ENCODE measurements at regions not wholly inside any gene's neighbourhood (a gene's known extent, or its start where the extent isn't known, plus 50 kb on each side); places are given as distances from the start of the nearest gene placed in this dataset.
"Not testable (repeated sequence)": the region's sequence is repeated elsewhere in the genome, so short reads cannot be mapped to it uniquely, and the experiment has no call there.

DNA sequence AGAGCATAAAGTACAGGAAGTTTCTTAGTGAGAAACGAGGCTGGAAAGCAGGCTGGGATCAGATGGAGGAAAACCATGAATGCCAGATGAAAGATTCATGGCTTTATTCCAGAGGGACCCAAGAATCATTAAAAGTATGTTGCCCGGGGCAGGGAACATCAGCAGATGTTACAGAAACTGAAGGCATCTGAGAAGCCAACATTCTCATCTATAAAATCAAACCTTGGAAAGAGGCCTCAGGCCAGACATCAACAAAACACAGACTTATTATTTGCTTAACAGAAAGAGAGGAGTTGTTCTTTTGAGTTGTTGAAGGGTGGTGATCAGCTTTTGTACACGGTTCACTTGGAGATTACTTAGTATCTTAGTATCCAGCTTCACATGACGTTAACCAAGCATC lies 543.6 kb downstream of the RFC3 start:
- DNase-seq (ENCODE audit: low spot score) = no peak

DNA sequence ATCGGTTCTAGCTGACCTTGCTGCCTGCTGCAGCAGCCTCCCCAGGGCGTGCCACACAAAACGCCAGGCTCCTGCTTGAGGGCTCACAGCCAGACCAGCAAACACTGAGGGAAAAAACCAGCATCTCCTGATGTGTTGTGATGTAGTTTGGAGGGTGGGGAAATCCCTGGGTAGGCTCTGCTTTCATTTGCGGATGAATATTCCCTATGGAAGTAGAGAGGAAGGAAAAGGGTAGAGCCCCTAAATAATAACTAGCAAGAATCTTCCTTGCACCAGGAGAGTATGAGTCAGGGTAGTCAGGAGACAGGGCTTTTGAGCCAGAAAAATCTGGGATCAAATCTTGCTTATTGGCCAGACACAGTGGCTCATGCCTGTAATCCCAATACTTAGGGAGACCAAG lies 545.3 kb downstream of the RFC3 start:
- DNase-seq (ENCODE audit: low spot score) = no peak

DNA sequence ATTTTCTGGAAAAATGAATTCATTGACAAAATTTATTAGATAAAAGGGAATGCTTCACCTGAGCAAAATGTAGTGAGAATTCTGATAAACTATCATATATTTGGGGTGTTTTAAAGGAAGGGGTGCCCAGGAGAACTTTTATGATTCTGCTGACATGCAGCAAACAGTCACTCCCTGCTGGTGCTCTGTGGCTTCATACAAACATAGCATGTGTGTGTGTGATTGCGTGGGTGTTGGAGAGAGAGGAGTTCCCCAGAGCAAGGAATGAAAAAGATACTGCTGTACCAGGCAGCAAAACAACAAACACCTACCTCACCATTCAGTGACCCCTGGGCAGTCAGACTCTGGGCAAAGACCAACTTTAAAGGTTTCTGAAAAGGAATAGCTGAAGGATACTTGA lies 546.7 kb downstream of the RFC3 start:
- no peak for DNase-seq (ENCODE audit: low spot score)

DNA sequence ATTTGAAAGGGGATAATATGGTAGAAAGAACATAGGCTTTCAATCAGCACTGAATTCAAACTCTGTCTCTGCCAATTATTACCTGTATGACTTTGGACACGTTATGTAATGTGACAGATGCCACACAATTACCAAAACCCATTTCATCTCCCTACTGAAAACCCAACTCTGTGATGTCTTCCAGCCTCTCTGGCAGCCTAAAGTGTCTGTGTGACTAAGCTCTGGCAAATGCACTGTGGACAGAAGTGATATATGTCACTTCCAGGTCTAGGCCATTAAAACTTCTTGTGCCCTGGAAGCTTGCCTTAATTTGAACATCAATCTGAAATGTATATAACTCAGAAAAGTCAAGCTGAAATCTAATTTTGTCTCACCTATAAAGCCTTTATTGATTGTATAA lies 552.0 kb downstream of the RFC3 start:
- DNase-seq (ENCODE audit: low spot score) = no peak

DNA sequence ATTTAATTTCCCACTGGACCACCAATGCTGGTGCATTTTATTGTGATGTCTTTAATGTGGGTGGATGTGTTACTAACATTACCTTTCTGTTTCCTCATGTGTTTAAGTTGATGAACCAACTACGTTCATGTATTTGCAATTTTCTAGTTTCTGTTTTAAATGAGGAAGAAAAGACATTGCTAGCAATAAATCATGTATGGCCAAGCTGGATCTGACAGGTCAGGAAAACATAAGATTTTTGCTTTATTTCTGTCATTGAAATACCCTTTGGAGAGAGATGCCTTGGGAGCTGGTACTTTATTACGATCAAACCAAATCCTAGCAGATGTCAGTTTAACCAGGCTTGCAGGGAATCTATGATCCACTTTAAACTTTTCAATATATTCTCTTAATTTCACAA lies 553.2 kb downstream of the RFC3 start:
- DNase-seq (ENCODE audit: low spot score) = no peak

DNA sequence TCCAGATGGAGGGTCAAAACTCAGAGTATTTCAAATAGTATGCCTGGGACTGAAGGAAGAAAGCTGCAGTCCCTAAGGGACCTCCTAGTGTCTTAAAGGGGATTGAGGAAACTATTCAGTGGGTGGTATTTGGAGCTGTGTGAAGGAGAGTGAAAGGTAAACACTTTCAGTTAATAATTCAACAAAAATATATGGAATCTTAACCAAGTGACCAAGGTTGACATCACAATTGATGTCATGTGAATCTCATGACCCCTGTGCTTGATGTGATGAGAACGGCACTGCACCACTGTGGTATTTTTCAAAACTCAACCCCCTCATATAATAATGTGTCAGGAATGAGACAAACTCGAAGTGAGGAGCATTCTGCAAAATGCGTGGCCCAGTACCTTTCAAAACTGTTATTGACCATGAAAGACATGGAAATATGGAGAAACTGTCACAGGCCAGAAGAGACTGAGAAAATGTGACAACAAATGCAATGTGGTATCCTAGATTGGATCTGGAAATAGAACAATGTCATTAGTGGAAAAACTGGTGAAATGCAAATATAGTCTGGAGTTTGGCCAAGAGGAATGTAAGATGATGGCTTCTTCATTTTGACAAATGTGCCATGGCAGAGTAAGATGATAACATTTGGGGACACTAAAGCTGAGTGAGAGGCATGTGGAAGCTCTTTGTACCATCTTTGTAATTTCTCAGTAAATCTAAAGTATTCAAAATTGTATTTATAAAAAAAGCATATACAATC lies 553.9 kb downstream of the RFC3 start:
- no peak for DNase-seq (ENCODE audit: low spot score)

DNA sequence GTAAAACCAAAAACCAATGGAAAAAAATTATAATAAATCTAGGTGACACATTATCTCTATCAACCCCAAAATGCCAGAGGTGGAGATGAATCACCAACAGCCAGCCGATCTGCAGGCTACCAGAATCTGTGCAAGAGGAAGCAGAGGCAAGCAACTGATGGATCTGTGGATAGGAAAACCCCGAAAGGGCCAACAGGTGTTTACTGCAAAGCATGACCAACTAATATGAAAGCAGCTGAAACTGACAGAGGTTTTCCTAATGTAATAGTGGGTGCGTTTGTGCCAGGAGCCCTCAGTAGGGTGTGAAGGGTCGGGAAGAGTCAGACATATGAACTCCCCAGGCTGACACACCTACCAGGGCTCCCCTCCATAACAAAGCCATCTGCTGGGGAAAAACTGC lies 554.6 kb downstream of the RFC3 start:
- DNase-seq (ENCODE audit: low spot score) = no peak

DNA sequence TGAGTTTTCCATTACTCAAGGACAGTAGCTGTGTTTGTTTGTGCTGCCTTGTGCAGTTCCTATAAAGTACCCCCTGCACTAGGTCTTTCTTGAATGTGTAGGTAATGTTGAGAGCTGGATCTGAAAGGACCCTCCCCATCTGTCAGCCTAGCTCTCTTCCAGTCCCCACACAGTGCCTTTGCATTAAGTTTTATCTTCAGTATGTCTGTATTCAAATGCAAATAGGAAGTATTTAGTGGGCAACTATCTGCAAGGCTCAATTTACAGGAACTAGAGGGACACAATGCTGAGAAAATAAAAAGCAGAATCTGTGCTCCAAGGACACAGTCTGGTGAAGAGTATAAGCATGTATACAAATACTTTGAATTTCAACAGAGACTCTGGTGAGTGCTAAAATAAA lies 558.5 kb downstream of the RFC3 start:
- DNase-seq (ENCODE audit: low spot score) = no peak

DNA sequence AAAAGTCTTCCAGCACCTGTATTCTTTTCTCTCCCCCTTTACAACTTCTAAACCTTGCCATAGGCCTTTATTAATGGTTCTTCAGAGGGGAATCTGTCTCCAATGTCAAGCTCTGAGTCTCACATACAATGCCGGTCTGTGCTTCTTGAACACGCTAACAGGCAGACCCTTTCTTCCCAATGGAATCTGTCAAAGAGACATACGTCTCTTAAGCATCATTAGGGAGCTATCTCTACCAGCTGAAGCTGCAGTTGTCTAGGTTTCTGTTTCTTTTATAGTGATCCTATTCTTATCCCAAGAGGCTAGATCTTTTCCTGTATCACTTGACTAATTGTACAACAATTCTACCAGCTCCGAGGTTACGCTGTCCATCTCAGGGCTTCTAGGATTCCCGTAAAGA lies 560.8 kb upstream of the NBEA start:
- no peak for DNase-seq (ENCODE audit: low spot score)

DNA sequence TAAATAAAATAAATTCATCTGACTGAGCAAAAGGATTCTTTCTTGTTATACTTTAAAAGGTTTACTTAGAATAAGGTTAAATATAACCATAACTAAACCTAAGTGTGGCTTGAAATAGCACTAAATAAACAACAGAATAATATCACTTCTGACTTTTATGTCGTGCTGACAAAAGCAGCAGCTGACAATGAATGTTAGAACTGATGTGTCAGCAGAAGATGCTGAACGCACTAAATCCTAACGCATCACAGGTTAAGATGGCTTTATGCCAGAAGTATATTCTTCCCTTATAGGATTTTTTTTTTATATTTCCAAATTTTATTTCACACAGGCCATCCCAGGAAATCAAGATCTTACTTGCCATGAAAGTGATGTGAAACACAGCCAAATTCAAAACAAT lies 558.3 kb upstream of the NBEA start:
- DNase-seq (ENCODE audit: low spot score) = no peak

DNA sequence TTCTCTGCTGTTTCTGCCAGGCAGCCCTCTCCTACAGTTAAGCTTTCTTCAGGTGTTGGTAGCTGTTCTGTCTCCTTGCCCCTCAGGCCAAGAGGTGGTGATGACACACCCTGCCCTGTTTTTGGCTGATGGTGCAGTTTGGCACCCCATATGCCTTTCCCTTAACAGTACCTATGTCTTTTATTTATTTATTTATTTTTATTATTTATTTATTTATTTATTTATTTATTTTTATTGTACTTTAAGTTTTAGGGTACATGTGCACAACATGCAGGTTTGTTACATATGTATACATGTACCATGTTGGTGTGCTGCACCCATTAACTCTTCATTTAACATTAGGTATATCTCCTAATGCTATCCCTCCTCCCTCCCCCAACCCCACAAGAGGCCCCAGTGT lies 555.8 kb upstream of the NBEA start:
- not testable (repeated sequence) for DNase-seq (ENCODE audit: low spot score)

DNA sequence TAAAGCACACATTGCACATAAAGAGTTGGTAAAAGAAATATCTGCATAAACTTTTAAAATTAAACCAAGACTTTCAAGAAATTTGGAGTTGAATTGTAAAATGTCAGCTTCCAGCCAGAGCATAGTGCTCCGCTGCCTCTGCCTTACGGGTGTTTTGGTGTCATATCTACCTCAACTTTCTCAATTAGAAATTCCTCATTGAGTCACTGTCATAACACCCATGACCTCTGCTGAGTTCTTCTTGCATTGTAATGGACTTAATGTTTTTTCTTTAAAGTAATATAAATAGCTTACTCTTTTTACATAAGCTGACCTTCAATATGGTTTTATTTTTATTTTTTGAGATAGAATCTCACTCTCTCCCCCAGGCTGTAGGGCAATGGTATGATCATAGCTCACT lies 551.0 kb upstream of the NBEA start:
- DNase-seq (ENCODE audit: low spot score) = no peak

DNA sequence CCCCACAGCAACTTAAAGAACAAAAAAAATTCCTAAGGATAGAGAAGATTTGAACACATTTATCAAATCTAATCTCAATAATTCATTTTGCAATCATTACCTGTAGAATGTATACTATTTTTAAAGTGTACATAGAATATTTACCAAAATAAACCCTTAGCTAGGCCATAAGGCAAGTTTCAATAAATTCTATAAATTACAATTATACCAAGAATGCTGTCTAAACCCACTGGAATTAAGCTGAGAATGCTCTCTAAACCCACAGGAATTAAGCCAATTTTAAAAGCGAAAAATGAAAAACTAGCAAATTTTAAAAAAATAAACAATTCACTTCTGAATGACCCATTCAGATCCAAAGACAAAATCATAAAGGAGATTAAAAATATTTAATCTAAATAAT lies 540.4 kb upstream of the NBEA start:
- no peak for DNase-seq (ENCODE audit: low spot score)

DNA sequence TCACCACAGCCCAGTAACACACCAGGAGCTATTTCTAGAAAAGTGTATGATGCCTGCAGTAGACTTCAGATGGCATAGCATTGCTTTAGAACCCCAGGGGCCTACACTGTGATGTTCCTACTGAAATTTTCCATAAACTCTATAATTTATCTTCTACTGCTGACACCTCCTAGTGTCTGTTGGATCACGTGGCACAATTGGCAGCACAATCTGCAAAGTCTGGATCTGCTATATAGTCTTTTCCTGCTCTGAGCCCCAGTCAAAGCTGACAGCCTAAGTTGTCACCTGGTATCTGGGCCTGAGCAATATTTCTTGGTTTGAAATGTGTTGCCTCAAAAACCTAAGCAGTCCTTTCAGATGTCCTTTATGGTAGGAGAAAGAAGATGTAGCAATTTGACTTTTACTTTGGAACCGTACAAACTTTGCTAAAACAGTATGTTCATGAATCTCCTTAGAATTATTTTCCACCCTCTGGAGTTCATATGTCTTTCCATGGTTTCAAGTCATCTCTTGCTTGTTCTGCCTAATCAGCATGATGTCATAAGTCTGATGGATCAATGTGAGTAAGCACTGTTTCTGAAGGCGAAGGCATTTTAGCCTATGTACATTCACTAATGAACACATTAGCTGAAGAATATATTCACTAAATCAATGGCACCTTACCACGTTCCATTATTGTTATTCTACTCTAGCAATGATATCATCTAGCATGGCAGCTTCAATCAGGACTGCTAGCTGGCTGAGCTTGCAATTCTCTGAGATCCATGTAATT lies 536.5 kb upstream of the NBEA start:
- no peak for DNase-seq (ENCODE audit: low spot score)

DNA sequence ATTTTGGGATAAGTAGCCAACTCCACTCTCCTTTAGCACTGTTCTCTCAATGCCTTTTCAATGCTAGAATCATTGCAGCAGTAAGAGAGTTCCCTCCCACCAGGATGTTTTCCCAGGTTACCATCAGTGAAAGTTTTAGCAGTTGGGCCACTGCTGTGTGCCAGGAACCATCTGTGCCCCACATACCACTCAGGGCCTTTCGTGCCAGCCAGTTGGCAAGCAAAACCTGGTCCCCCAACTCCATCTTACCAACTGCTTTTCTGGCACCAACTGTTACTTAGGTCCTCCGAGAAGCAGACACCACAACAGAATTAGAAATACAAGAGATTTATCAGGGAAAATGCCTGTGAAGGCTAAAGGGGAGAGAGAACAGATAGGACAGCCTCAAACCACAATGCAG lies 533.4 kb upstream of the NBEA start:
- no peak for DNase-seq (ENCODE audit: low spot score)

DNA sequence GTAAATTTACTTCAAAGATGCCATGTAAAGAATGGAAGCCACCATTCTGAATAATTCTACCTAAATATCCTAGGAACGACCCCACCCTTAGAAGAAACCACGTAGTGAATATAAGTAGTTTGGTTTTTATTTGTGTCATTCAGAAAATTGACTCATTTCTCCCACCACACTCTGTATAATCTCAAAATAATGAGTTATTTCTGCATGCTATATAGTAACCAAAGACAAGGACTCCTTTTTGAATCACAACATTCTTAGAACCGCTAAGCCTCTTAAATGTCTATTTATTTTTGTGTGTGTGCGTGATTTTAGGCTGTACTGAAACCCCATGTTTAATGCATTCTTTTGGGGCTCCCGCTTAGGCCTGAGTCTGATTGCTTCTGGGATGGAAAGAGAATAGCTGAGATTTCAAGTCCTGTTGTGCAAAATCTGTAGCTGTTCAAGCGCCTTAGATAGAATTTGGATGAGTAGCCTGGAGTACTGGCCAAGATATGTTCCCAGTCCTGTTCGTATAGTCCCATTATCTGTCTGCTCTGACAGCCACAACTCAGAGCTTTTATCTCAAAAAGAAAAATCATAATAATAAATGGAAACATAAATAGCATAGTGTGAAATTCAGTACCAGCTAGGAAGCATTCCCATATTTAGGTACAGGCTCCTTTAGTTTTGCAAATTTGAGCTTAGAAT lies 532.4 kb upstream of the NBEA start:
- no peak for DNase-seq (ENCODE audit: low spot score)

DNA sequence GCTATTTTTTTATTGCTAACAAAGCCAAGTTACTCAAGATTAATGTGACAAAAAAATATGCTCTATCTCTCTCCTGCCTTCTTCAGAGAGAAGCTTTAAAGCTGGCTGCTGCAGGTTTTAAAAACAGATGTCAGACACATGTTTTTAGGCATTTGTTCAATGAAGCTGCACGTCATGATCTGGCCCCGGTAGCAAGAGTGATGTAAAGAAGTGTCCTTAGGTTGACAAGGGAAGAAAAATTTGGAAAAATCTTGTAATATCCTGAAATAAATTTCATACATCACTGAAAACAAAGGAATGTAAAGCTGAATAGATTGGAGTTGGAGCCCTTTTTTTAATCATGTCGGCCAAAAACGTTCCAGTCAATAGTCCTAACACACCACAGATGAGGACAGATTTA lies 531.4 kb upstream of the NBEA start:
- no peak for DNase-seq (ENCODE audit: low spot score)

DNA sequence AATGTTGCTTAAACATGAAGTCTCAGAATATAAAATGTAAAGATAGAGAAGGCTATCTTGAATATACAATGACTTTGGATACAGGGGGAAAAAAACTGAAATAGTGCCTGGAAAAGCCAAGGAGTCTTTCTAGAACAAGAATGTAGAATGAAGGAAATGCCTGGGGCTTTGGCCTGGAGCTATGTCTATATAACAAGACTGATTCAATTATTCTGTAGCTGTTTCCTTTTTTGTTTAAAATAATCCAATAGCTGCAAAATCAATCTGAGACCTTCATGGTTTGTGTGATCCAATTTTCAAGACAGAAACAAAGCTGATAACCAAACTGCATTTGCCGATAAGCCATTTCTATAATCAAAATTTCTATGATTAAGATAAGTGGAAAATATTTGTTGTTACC lies 530.9 kb upstream of the NBEA start:
- DNase-seq (ENCODE audit: low spot score) = no peak

DNA sequence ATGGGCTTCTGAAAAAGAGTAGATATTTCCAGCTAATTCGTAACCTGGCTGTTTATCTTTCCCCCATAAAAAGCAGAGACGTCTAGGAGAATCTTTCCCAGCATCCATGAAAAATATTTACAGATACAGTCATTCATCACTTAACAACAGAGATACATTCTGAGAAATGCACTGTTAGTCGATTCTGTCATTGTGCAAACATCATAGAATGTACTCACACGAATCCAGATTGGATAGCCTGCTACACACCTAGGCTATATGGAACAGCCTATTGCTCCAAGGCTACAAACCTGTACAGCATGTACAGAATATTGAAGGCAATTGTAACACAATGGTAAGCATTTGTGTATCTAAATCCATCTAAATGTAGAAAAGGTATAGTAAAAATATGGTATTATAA lies 530.2 kb upstream of the NBEA start:
- DNase-seq (ENCODE audit: low spot score) = no peak

DNA sequence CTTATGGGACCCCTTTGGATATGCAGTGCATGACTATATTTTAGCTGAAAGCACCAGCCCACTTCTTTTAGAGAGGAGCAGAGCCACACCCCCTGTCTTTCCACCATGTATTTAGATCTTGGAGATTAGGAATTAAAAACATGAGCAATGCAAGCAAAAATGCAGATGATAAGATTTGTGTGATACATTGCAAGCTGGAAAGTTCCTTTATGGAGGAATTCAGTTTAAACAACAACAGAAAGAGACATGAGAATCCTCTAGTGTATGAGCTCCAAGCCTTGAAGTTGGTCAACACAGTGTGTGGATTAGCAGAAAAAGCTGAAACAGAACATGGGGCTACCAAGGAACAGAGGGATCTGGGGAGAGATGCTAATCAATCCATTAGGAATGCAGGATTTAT lies 529.8 kb upstream of the NBEA start:
- DNase-seq (ENCODE audit: low spot score) = no peak

DNA sequence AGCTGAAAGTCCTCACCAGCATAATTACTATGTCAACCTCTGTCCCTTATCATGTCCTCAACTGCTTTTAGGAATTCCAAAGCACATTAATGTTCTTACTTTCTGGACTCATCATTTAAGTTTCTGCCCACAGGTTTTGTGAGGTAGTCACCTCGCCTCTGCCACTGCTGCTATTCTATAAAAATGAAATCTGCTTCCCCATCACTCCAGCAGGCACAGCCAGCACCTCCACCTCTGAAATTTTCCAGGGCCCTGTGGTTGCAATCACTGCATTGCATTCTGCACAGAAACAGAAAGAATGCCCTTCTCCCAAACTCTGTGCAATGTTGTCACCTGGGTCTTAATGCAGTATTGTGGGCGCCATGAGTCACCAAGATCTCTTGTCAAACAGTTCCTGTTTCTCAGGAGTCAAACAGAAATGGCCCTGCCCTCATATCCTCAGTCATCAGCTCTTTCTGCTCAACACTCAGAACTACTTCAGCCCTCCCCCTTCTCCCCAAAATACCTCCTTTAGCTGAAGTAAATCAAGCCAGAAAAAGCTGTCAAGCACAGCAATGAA lies 529.2 kb upstream of the NBEA start:
- peak; percentile 18 for DNase-seq (ENCODE audit: low spot score)

DNA sequence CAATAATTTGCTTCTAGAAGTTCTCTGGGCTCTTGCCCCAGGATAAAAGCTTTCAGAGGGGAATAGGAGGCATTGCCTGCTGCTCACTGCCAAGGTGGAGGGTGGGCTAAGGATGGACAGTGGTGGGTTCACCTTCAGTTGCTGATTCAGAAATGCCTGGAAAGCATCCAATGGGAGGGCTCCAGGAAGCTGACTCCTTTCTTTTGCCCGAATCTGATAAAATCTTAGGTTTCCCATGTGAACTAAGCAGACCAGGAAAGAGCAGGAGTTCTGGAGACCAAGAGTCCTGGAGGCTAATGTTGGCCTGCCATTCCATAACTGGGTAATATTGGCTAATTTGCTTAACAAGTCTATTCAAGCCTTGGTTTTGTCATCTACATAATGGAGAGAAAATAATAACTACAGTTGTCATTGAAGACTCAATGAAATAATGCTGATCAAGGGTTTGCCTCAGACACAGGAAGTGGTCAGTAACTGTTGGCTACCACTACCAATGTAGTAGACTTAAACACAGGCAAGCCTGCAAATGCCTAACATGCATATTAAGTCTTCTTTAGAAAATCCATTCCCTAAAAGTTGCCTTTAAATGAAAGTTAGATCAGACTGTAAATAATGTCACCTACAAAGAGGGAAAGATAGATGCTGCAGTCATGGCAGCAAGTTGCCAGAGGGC lies 528.4 kb upstream of the NBEA start:
- no peak for DNase-seq (ENCODE audit: low spot score)
